H1 (cell line): ENCODE measurements at regions not wholly inside any gene's neighbourhood (a gene's known extent, or its start where the extent isn't known, plus 50 kb on each side); places are given as distances from the start of the nearest gene placed in this dataset.

Source experiments
- RFX5 ChIP-seq: IDR thresholded peaks from 2 replicates; pipeline ENCODE4 v1.6.1; 2011; ENCODE audit warnings: low read depth, low read length, improper control_type of control experiment, borderline replicate concordance
- TF ChIP-seq, protein P1 (sequence below): IDR thresholded peaks from 2 replicates; pipeline ENCODE4 v1.6.1; 2011; ENCODE audit warnings: low read depth, mild to moderate bottlenecking, low read length; ENCODE audit not compliant: insufficient read depth

DNA sequence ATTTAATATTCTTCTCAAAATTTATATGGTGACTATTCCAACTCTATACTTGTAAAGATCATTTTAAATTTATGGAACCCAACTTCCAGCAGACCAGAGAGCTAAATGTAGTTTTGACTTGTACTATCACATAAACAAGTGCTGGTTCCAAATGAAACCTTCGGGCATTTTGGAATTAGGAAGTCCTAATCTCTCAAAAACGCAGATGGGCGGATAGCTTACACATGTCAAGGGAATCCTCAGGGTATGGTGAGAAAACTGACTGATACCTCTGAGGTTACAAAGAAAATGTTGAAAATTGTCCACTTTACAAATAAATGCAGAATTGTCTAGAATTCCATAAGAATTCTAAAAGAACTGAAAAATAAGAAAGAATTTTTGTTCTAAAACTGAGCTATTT lies 224.1 kb downstream of the SS18 start (continued):
- TF ChIP-seq, protein P1, sequence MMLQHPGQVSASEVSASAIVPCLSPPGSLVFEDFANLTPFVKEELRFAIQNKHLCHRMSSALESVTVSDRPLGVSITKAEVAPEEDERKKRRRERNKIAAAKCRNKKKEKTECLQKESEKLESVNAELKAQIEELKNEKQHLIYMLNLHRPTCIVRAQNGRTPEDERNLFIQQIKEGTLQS = no peak
- TF ChIP-seq RFX5 = no peak
